GM19035 (cell line): ENCODE measurements at regions not wholly inside any gene's neighbourhood (a gene's known extent, or its start where the extent isn't known, plus 50 kb on each side); places are given as distances from the start of the nearest gene placed in this dataset.

Source experiments
- ATAC-seq: cut with Tn5 transposase; IDR thresholded peaks from one replicate; pipeline ENCODE4 v1.9.1; 2021; ENCODE audit not compliant: unreplicated experiment

DNA sequence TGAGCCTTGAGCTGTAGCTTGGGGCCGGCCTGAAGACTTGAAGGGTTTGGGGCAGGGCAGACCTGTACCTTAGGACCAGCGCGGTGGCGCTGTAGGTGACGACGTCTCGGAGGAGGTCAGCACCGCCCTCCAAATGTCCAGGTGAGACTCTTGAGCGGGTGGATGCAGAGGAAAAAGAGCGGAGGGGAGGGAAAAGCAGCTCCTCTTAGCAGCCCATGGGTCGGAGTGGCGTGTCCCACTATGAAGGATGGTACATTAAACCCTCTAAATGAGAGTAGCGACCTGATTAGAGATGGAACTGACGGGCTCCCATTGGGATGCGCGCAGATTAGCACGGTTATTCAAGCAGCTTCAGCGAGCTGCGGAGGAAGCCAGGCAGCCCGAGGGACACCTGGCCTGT lies 77.0 kb upstream of the MAP1LC3B2 start:
- no peak for ATAC-seq

DNA sequence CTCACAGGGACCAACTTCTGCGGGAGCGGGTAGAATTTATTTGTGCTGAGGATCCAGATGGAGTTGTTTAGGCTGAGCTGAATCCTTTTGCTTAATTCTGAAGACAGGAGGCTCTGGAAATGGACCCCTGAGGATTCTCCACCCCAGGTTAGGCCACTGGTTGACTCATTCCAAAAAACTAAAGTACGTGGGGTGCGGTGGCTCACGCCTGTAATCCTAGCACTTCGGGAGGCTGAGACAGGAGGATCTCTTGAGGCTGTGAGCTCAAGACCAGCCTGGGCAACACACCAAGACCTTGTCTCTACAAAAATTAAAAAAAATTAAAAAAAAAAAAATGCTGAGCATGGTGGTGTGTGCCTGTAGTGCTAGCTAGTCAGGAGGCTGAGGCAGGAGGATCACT lies 76.3 kb upstream of the MAP1LC3B2 start:
- no peak for ATAC-seq

DNA sequence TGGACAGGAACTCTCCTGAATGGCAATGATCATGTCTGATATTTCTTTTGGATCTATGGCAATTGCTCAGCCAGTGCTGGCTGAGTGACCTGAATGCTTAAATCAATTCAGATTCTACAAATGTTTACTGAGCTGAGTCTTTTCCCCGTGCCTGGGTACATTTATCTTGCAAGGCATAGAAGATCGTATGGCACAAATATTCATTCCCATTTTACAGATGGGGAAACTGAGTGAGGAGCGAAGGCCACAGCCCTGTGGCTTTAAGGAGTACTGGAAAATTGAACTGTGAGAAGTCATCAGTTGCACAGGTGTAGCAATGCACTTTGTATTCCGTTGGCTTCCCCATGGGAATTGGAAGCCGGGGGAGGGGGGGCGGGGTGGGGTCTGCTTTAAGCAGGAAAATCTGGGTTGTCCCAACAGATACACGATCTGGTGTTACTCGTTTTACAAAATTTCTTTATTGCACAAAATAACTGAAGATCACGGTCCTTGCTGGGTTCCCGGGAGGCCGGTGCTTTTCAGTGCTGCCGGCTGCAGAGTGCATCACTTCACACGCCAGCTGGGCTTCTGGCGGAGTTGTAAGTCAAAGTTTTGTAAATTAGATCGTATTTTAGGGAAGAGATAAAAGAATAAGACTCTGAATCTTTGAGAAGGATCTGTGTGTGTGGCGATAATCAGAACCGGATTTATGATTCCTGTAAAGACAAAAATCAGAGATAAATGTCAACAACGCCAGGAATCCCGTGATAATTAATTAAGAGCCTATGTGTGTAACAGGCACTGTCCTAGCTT lies 75.0 kb upstream of the MAP1LC3B2 start:
- no peak for ATAC-seq

DNA sequence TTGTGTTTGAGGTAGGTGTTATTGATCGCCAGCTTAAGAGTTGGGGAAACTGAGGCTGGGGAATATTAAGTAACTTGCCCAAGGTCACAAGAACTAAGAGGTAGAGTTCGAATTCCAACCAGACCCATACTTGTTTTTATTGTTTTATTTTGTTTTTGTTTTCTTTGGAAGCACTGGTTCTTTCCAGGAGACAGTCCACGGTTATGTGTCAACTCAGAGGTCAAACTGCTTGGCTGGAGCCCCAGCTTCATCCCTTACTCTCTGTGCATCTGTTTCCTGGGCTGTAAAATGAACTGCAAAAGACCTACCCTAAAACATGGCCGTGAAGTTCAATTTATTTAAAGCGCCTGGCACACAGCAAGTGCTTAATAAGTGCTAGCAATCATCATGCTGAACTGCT lies 74.4 kb upstream of the MAP1LC3B2 start:
- ATAC-seq: no peak

DNA sequence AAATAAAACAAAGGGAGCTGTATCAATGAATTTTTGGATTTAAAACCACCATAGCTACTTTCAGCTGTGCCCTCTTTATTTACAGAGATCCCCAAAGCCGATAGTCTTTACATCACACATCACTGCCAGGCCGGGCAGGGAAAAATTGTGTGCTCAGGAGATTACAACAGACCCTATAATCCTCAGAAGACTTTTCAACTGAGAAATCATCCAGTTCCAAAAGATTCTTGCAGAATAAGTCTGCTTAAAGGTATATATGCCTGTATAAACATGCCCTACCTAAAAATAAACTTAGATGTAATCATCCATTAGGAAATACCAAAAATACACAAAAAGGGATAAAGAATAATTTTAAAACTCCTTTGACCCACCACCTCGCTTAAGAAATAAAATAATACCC lies 70.1 kb upstream of the MAP1LC3B2 start:
- no peak for ATAC-seq

DNA sequence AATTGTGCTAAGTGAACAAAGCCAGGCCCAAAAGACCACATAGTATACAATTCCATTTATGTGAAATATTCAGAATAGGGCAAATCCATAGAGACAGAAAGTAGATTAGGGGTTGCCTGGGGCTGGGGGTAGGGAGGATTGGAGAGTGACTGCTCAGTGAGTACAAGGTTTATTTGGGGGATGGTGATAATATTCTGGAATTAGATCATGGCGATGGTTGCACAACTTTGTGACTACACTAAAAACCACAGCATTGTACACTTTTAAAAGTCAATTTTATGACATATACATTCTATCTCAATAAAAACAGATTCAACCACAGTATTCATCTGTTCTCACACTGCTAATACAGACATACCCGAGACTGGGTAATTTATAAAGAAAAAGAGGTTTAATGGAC lies 68.7 kb upstream of the MAP1LC3B2 start:
- ATAC-seq: no peak

DNA sequence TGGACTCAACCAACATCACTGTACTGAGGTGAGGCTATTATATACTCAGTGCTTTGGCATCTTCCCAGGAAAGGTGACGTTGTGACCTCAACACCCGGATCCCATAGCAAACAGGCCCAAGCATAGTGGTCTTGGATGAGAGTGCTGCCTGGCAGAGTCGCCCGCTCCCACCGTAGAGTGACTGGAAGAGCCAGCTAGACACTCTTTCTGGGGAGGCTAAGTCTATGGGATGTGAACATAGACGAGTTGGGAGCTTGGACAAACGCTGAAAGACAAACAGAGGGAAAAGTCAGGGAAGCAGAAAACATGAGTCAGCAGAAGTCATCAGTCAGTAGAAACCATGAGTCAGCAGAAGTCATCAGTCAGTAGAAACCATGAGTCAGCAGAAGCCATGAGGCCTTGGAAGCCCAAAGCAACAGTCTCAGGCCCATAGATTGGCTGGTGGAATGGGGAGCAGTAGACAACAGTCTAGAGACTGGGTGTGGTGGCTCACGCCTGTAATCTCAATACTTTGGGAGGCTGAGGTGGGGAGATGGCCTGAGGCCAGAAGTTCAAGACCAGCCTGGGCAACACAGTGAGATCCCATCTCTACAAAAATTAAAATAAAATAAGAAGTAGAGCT lies 66.4 kb upstream of the MAP1LC3B2 start:
- no peak for ATAC-seq

DNA sequence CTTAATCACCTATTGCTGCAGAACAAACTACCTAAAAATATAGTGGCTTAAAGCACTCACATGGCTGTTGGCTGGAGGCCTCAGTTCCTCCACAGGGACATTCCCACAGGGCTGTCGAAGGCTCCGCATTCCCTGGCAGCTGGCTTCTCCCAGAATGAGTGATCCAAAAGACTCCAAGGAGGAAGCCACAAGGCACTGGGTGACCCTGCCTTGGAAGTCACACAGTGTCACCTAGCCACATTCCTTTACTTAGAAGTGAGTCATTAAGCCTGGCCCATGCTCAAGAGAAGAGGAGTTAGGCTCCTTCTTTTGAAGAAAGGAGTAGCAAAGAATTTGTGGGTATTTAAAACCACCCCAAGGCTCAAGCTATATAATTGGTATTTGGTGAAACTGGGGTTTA lies 63.9 kb upstream of the MAP1LC3B2 start:
- ATAC-seq: no peak

DNA sequence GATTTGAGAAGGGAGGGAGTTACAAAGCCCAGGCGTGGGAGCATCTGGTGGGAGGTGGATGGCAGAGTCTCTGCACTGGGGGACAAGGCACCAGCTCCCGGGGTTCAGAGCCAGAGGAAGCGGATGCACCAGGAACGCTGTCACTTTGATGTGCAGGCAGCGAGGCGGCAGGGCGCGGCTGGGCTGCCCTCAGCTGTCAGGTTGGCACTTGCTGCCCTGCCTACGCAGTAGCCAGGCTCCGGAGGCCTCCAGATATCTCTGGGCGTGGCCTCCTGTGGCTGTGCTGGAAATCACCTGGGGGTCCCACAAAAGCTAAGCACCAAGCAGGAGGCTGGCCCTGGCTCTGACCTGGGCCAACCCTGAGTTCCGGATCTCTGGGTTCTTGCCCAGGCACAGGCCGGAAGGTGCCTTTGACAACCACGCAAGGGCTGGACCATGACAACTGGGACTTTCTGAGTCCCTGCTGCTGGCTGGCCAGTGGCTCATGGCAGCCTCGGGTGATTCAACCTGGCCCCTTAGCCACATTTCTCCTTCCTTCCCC lies 62.1 kb upstream of the MAP1LC3B2 start:
- ATAC-seq: no peak

DNA sequence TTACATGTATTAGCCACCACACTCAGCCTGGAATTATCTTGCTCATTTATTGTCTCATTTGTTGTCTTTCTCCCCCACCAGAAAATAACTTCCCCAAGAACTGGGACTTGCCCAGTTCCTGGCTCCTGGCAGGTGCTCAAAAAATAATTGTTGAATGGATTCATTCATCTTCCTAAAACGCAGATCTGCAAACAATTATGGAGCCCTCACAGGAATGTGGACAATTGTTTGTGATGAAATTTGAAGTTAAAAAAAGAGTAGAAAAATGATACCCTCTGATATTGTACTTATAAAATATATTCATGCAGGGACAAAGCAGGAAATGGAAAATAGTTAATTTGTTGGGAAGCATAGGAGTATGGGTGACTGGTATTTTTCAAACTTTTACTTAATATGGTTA lies 60.7 kb upstream of the MAP1LC3B2 start:
- no peak for ATAC-seq

DNA sequence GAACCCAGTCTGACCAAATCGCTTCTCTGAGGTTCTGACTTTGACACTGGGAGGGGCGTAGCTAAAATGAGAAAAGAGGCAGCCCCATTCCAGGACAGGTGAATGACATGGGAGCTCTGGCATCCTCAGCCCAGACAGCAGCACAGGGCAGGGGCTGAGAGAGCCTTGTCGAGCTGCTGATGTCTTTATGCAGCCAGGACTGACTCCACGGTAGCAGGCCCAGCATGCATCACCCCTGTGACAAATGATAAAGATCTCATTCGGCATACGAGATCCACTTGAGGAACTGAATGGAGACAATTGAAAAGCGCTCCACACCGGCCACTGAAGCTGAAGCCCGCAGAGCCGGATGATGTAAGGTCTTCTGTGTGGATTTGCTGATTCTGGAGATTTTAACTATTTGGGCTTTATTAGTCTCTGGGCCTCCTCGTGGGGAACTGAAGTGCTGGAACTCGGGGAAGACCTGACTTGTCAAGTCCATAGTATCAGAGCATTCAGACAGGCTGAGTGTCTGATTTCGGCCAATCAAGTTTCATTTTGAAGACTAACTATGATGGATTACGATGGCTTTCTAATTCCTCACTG lies 56.9 kb upstream of the MAP1LC3B2 start:
- ATAC-seq: no peak

DNA sequence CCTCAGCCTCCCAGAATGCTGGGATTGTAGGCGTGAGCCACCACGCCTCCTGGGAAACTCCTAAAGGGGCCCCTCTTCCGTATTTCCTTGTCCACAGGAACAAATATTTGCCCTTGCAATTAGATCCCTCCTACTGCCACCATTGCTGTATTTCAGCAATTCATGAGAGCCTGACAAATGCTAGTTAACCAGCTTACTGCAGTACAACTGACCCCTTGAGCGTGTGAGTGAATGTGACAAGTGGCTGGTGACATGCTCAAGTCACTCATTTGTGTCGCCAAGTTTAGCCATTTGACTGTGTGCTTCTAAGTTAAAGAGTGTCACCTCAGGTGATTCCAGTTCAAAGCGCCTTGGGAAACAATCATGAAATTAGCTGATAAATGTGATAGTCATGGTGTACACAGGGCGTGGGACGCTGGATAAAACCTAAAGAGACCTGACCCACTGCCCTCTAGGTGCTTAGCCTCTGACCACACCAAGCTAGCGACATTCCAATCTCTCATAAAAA lies 56.1 kb upstream of the MAP1LC3B2 start:
- ATAC-seq: no peak

DNA sequence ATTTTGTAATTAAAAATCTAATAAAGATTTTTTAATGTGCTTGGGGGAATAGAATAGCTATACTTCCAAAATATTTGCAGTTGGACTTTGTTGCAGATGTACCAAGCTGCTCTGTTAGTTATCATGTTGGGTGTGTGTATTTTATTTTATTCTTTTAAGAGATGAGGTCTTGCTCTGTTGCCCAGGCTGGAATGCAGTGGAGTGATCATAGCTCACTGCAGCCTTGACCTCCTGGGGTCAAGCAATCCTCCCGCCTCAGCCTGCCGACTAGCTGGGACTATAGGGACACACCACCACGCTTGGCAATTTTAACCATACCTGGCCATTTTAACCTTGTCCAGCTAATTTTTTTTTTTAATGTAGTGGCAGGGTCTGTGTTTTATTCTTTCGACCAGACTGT lies 54.7 kb upstream of the MAP1LC3B2 start:
- ATAC-seq: no peak

DNA sequence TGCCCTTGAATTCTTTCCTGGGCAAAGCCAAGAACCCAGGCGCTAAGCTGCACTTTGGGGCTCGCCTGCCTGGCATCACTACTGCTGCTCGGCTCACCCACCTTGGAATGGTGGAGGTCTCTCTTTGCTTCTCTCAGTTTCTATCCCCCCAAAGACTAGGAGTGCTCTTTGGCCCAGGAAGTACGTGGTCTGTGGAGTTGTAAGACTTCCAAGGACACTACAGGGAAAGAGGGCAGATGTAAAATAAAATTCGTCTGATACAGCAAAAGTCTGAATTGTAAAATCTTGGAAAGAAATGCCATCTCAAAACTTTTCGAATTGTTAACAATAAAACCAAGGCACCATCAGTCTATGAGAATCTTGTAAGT lies 52.5 kb upstream of the MAP1LC3B2 start:
- no peak for ATAC-seq

DNA sequence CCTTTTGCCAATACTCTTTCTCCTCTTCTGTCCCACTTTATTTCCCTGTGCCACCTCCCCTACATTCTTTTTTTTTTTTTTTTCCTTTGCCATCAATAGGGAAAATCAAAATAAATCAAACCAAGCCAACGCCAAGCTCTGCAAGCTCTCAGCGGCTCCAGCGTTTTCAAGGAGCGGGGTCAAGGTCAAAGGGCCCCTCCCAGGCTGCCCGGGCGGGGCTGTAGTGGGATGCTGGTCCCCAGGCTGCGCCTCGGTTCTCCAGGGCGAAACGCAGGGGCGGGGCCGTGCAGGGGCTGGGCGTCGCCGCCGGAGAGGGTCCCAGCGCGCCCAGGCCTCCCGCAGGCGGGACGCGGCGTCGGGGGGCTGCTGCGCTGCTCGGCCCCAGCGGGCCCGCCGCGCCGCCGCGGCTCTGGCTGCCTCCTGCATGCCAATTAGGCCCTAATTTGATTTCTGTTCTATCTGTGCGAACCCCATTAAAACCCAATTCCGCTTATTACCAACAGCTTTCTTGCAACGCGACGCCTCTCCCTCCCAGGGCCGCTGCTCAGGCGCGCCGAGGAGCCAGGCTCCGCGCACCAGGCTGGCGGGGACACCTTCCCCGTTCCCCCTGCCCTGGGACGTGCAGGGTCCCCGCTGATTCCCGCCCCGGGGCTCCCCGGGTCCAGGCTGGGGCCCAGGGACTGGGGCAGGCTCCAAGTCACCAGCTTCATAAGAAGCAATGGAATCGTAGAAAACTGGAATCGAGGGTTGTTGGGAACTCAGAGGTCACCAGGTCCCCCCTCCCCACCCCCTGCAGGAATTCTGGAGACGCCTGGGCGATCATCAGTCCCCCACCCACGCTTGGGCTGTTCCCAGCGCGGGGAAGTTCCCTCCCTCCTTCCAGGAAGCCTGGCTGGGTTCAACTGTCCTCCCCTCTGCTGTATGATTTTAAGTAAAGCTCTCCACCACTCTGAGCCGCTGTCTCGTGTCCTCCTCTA lies 50.7 kb upstream of the MAP1LC3B2 start:
- ATAC-seq: no peak
